AG09319 (cell line): ENCODE measurements at regions not wholly inside any gene's neighbourhood (a gene's known extent, or its start where the extent isn't known, plus 50 kb on each side); places are given as distances from the start of the nearest gene placed in this dataset.

ENCODE experiments used
- DNase-seq: peaks from one replicate; pipeline ENCODE4 v3.0.0-alpha.2; 2010; ENCODE audit warnings: low read depth; ENCODE audit errors: extremely low read depth
- CTCF ChIP-seq: IDR thresholded peaks from 2 replicates; pipeline ENCODE4 v1.5.1; 2011; ENCODE audit warnings: low read depth, mild to moderate bottlenecking, inconsistent platforms, low read length, moderate library complexity

- no peak for DNase-seq
- no peak for TF ChIP-seq CTCF
These were observed 190.3 kb upstream of the GATB start for GRCh38 chr4:151950993-151951670.

GRCh38 chr4:151948351-151949016 lies 187.7 kb upstream of the GATB start:
- no peak for TF ChIP-seq CTCF
- DNase-seq: no peak

GRCh38 chr4:151946718-151947117 lies 185.9 kb upstream of the GATB start:
- no peak for TF ChIP-seq CTCF
- DNase-seq: no peak

- no peak for DNase-seq
- TF ChIP-seq CTCF: no peak
These were observed 182.2 kb upstream of the GATB start for GRCh38 chr4:151942971-151943370.

- no peak for TF ChIP-seq CTCF
- DNase-seq: no peak
These were observed 180.3 kb upstream of the GATB start for GRCh38 chr4:151940926-151941617.

- DNase-seq: no peak
- TF ChIP-seq CTCF: no peak
These were observed 179.5 kb upstream of the GATB start for GRCh38 chr4:151940291-151940690.

- DNase-seq: no peak
- TF ChIP-seq CTCF: no peak
These were observed 178.9 kb upstream of the GATB start for GRCh38 chr4:151939670-151940069.
